IMR-90 (cell line): ENCODE measurements at regions not wholly inside any gene's neighbourhood (a gene's known extent, or its start where the extent isn't known, plus 50 kb on each side); places are given as distances from the start of the nearest gene placed in this dataset.

ENCODE experiments used
- ATAC-seq: fragments of 200-7000 bp; cut with Tn5 transposase; 2 replicates; pipeline ENCODE4 v1.9.1; 2020; ENCODE audit warnings: low read depth, mild to moderate bottlenecking, moderate library complexity
- BruUV-seq: library from RNA; stranded (reverse); fragments of 400-500 nt; replicated peaks from 2 replicates; lab custom pipeline; 2021; lab: Mats Ljungman, UMichigan
- CTCF ChIA-PET: fragments of 300-600 bp; formaldehyde crosslinking; extraction: SDS; loops from one replicate; lab custom pipeline; 2021; ENCODE audit warnings: antibody characterized with exemption; lab: Yijun Ruan, JAX
- POLR2A ChIA-PET: fragments of 300-600 bp; sonication (Branson Sonifier 250); formaldehyde crosslinking; loops from one replicate; lab custom pipeline; 2022; ENCODE audit warnings: antibody characterized with exemption; ENCODE audit not compliant: unreplicated experiment; lab: Charles Lee
- DNase-seq: peaks from one replicate; pipeline ENCODE4 v3.0.0; 2013
- H2AFZ ChIP-seq: replicated peaks from 2 replicates; pipeline ENCODE3; 2013; ENCODE audit warnings: low read length, mild to moderate bottlenecking; ENCODE audit not compliant: poor library complexity
- H2AK5ac ChIP-seq: 2 replicates; pipeline ENCODE4 v1.6.1; 2013; ENCODE audit warnings: low read depth, low read length, inconsistent platforms
- H2AK9ac ChIP-seq: replicated peaks from 2 replicates; pipeline ENCODE3; 2013; ENCODE audit warnings: mild to moderate bottlenecking, low read depth, low read length, moderate library complexity; ENCODE audit not compliant: poor library complexity
- H2BK120ac ChIP-seq: 2 replicates; pipeline ENCODE4 v1.6.1; 2013; ENCODE audit warnings: low read depth, low read length, inconsistent platforms
- H2BK15ac ChIP-seq: 3 replicates; pipeline ENCODE4 v1.6.1; 2013; ENCODE audit warnings: low read depth, low read length, inconsistent platforms
- H2BK20ac ChIP-seq: 2 replicates; pipeline ENCODE4 v1.6.1; 2013; ENCODE audit warnings: low read depth, mild to moderate bottlenecking, inconsistent platforms, low read length, moderate library complexity
- H2BK5ac ChIP-seq: 2 replicates; pipeline ENCODE4 v1.6.1; 2013; ENCODE audit warnings: mild to moderate bottlenecking, low read depth, low read length, inconsistent platforms; ENCODE audit not compliant: poor library complexity, severe bottlenecking
- H3K14ac ChIP-seq: replicated peaks from 2 replicates; pipeline ENCODE4 v1.6.1; 2013; ENCODE audit warnings: low read depth, low read length, inconsistent platforms
- H3K18ac ChIP-seq: 2 replicates; pipeline ENCODE4 v1.6.1; 2013; ENCODE audit warnings: low read depth, low read length, control low read depth
- H3K23ac ChIP-seq: 2 replicates; pipeline ENCODE4 v1.6.1; 2013; ENCODE audit warnings: low read depth, low read length, inconsistent platforms
- H3K27ac ChIP-seq: 2 replicates; pipeline ENCODE4 v1.5.1; 2013; ENCODE audit warnings: mild to moderate bottlenecking, control low read depth, low read length; ENCODE audit not compliant: insufficient read depth
- H3K27me3 ChIP-seq: 2 replicates; pipeline ENCODE4 v1.6.1; 2013; ENCODE audit warnings: low read length; ENCODE audit not compliant: control insufficient read depth, insufficient read depth
- H3K36me3 ChIP-seq: 2 replicates; pipeline ENCODE4 v1.6.1; 2013; ENCODE audit warnings: low read length, mixed read lengths; ENCODE audit not compliant: control insufficient read depth, insufficient read depth
- H3K4ac ChIP-seq: 2 replicates; pipeline ENCODE4 v1.6.1; 2013; ENCODE audit warnings: low read depth, low read length, inconsistent platforms
- H3K4me1 ChIP-seq: 2 replicates; pipeline ENCODE4 v1.6.1; 2013; ENCODE audit warnings: low read length, mixed read lengths; ENCODE audit not compliant: control insufficient read depth, insufficient read depth
- H3K4me2 ChIP-seq: 2 replicates; pipeline ENCODE4 v1.6.1; 2013; ENCODE audit warnings: low read depth, mild to moderate bottlenecking, control low read depth, low read length, moderate library complexity
- H3K4me3 ChIP-seq: 2 replicates; pipeline ENCODE4 v1.5.1; 2013; ENCODE audit warnings: low read depth, mild to moderate bottlenecking, control low read depth, low read length, moderate library complexity; ENCODE audit not compliant: insufficient read depth
- H3K56ac ChIP-seq: 2 replicates; pipeline ENCODE4 v1.6.1; 2013; ENCODE audit warnings: low read length, inconsistent platforms; ENCODE audit not compliant: insufficient read depth; ENCODE audit errors: extremely low read depth
- H3K79me1 ChIP-seq, 2 experiments: 2 replicates each; pipeline ENCODE4 v1.6.1; 2013; ENCODE audit warnings: low read length in 2 of 2, inconsistent platforms in 1 of 2, low read depth in 1 of 2
- H3K9ac ChIP-seq: 2 replicates; pipeline ENCODE4 v1.6.1; 2013; ENCODE audit warnings: low read depth, low read length, control low read depth
- H3K9me1 ChIP-seq: 2 replicates; pipeline ENCODE4 v1.6.1; 2013; ENCODE audit warnings: low read length, inconsistent platforms; ENCODE audit not compliant: insufficient read depth
- H3K9me3 ChIP-seq: 2 replicates; pipeline ENCODE4 v1.6.1; 2013; ENCODE audit warnings: low read length; ENCODE audit not compliant: control insufficient read depth, insufficient read depth
- H4K20me1 ChIP-seq: 2 replicates; pipeline ENCODE4 v1.6.1; 2013; ENCODE audit warnings: low read length, inconsistent platforms; ENCODE audit not compliant: insufficient read depth
- H4K5ac ChIP-seq: 2 replicates; pipeline ENCODE4 v1.6.1; 2013; ENCODE audit warnings: mild to moderate bottlenecking, low read depth, low read length, control low read depth
- H4K8ac ChIP-seq, 2 experiments: 2 replicates each; pipeline ENCODE4 v1.6.1; 2013; ENCODE audit warnings: low read depth in 2 of 2, low read length in 2 of 2, control low read depth in 1 of 2, inconsistent platforms in 1 of 2
- H4K91ac ChIP-seq: 2 replicates; pipeline ENCODE4 v1.6.1; 2013; ENCODE audit warnings: low read depth, low read length, inconsistent platforms; ENCODE audit not compliant: insufficient read depth
- CEBPB ChIP-seq: IDR thresholded peaks from 2 replicates; pipeline ENCODE4 v1.6.1; 2012; ENCODE audit warnings: low read depth, low read length, improper control_type of control experiment
- MAZ ChIP-seq: IDR thresholded peaks from 2 replicates; pipeline ENCODE4 v1.6.1; 2012; ENCODE audit warnings: low read depth, mild to moderate bottlenecking, low read length, improper control_type of control experiment, moderate library complexity, borderline replicate concordance
- RAD21 ChIP-seq: IDR thresholded peaks from 2 replicates; pipeline ENCODE4 v1.6.1; 2012; ENCODE audit warnings: low read length, improper control_type of control experiment
- RFX5 ChIP-seq: IDR thresholded peaks from 2 replicates; pipeline ENCODE4 v1.8.0; 2012; ENCODE audit warnings: low read depth, mild to moderate bottlenecking, low read length, moderate library complexity
- SMC3 ChIP-seq: fragments of 150-350 bp; IDR thresholded peaks from 2 replicates; pipeline ENCODE4 v1.6.1; 2016; ENCODE audit warnings: low read depth, mild to moderate bottlenecking, antibody characterized with exemption, low read length, moderate library complexity
- WGBS, 2 experiments: methylation state at CpG; one replicate each; pipeline versions ENCODE4 v1.1.5 to v1.1.7; 2013; ENCODE audit warnings: missing lambda C conversion rate in 2 of 2; ENCODE audit not compliant: insufficient read length in 1 of 2; ENCODE audit errors: extremely low coverage in 2 of 2; 5-methylcytosine and 5-hydroxymethylcytosine counted together
- dilution Hi-C: fragments of 300-500 bp; cut with HindIII; formaldehyde crosslinking; loops from one replicate; pipeline ENCODE4 v1.14.3; 2018; ENCODE audit warnings: low sequenced_read_pairs; ENCODE audit not compliant: unreplicated experiment
- in situ Hi-C: fragments of 300-500 bp; cut with MboI; formaldehyde crosslinking; loops from 3 replicates; pipeline ENCODE4 v1.14.3; 2019; ENCODE audit warnings: low sequenced_read_pairs, inconsistent platforms, mixed read lengths
- intact Hi-C: fragments of 100-400 bp; cut with micrococcal nuclease; formaldehyde crosslinking; loops from 2 replicates; pipeline ENCODE4 v1.10.0; 2022
- TF ChIP-seq, protein P1 (sequence below): fragments of 150-350 bp; IDR thresholded peaks from 2 replicates; pipeline ENCODE4 v1.6.1; 2016; ENCODE audit warnings: low read depth, mild to moderate bottlenecking, low read length, moderate library complexity, borderline replicate concordance
- TF ChIP-seq, protein P2 (sequence below): fragments of 150-350 bp; IDR thresholded peaks from 2 replicates; pipeline ENCODE4 v1.6.1; 2017; ENCODE audit warnings: mild to moderate bottlenecking, antibody characterized with exemption, low read length, low read depth

DNA sequence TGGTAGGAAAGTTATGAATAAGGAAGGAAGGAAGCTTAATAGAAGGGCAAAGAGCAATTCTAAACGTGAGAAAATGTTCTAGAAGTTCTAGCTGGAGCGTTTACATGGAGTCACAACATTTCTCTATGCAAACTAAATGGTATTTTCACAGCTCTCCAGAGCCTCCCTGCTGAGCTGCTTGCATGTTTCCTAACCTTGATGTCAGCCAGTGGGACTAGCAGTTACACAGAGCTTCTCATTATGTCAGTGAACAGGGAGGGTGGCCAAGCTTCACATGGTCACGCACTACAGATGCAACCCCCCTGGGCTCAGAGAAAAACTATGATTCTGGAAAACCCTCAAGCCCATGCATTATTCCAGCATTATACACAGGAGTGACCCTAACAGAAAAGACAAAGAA is 153.4 kb upstream of the CCDC150 start:
- intact Hi-C loops, result no loop called here
- in situ Hi-C loops, result no loop called here
- no TSS peak for BruUV-seq

More for the DNA sequence above, 153.4 kb upstream of the CCDC150 start:
- Histone ChIP-seq H3K56ac (no peak overlapping the region), H4K91ac (no peak overlapping the region), H2BK5ac (no peak overlapping the region), H4K20me1 (no peaks in the 10 kb centered on the region), H3K4ac (no peak overlapping the region), H2BK20ac (no peak overlapping the region), H3K27me3 (no peaks in the 10 kb centered on the region), H3K14ac (no peak overlapping the region), H3K27ac (no peak overlapping the region), H2AK9ac (no peak overlapping the region), H3K18ac (no peak overlapping the region), H2AFZ (no peak overlapping the region), H2BK15ac (no peak overlapping the region), H3K9me1 (peaks cover 6% of the 10 kb centered on the region; the same call in 1 of the 2 replicates), H3K4me1 (no peaks in the 10 kb centered on the region), H3K4me2 (no peak overlapping the region), H4K5ac (no peak overlapping the region), H4K8ac (no peak overlapping the region), H3K36me3 (no peaks in the 10 kb centered on the region), H3K4me3 (no peak overlapping the region), H3K9ac (no peak overlapping the region), H2AK5ac (no peak overlapping the region), H3K23ac (no peak overlapping the region), H2BK120ac (no peak overlapping the region), H3K9me3 (no peaks in the 10 kb centered on the region), H3K79me1 (no peaks in the 10 kb centered on the region; a peak in 1 of 4 replicates)
- CTCF ChIA-PET, result interaction anchor here (0.7 kb wide), 1 partner anchor 9 kb away, joined by 5 read pairs; no protein-coding TSS in a partner anchor
- no peak for ATAC-seq
- no CpG with 5 or more reads among the region's 3 CpGs for WGBS, 2 experiments
- dilution Hi-C loops, result no loop called here
- TF ChIP-seq, protein P1, sequence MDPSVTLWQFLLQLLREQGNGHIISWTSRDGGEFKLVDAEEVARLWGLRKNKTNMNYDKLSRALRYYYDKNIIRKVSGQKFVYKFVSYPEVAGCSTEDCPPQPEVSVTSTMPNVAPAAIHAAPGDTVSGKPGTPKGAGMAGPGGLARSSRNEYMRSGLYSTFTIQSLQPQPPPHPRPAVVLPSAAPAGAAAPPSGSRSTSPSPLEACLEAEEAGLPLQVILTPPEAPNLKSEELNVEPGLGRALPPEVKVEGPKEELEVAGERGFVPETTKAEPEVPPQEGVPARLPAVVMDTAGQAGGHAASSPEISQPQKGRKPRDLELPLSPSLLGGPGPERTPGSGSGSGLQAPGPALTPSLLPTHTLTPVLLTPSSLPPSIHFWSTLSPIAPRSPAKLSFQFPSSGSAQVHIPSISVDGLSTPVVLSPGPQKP, result no peak
- TF ChIP-seq CEBPB, result no peak
- TF ChIP-seq RAD21, result no peak
- TF ChIP-seq SMC3, result no peak
- no peak for TF ChIP-seq MAZ
- no peak for TF ChIP-seq RFX5
- TF ChIP-seq, protein P2, sequence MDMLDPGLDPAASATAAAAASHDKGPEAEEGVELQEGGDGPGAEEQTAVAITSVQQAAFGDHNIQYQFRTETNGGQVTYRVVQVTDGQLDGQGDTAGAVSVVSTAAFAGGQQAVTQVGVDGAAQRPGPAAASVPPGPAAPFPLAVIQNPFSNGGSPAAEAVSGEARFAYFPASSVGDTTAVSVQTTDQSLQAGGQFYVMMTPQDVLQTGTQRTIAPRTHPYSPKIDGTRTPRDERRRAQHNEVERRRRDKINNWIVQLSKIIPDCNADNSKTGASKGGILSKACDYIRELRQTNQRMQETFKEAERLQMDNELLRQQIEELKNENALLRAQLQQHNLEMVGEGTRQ, result no peak
- POLR2A ChIA-PET, result no interaction called here
- DNase-seq, result no peak
